Osteoblast (primary cell): ENCODE measurements at regions not wholly inside any gene's neighbourhood (a gene's known extent, or its start where the extent isn't known, plus 50 kb on each side); places are given as distances from the start of the nearest gene placed in this dataset.

Experiments
- DNase-seq: peaks from one replicate; pipeline ENCODE4 v3.0.0; 2011; ENCODE audit warnings: low spot score, mixed read lengths; ENCODE audit not compliant: insufficient read length; ENCODE audit errors: missing footprints
- H2AFZ ChIP-seq: 2 replicates; pipeline ENCODE4 v1.6.0; 2011; ENCODE audit warnings: mild to moderate bottlenecking, low read length
- H3K27ac ChIP-seq: 2 replicates; pipeline ENCODE4 v1.5.1; 2011; ENCODE audit warnings: mild to moderate bottlenecking, low read depth, low read length, moderate library complexity
- H3K27me3 ChIP-seq: 2 replicates; pipeline ENCODE4 v1.6.0; 2012; ENCODE audit warnings: mild to moderate bottlenecking, control low read depth, inconsistent platforms, low read length, moderate library complexity; ENCODE audit not compliant: insufficient read depth
- H3K36me3 ChIP-seq: 2 replicates; pipeline ENCODE4 v1.5.1; 2011; ENCODE audit warnings: mild to moderate bottlenecking, low read length, control low read depth, moderate library complexity; ENCODE audit not compliant: insufficient read depth
- H3K4me1 ChIP-seq: 2 replicates; pipeline ENCODE4 v1.5.1; 2011; ENCODE audit warnings: mild to moderate bottlenecking, low read length, control low read depth, moderate library complexity; ENCODE audit not compliant: insufficient read depth
- H3K4me2 ChIP-seq: 2 replicates; pipeline ENCODE4 v1.6.0; 2011; ENCODE audit warnings: mild to moderate bottlenecking, low read length; ENCODE audit not compliant: insufficient read depth
- H3K4me3 ChIP-seq: fragments of 200-600 bp; sonication (generic); 3 replicates; pipeline ENCODE4 v1.5.1; 2012; ENCODE audit warnings: mild to moderate bottlenecking, low read length, inconsistent platforms; ENCODE audit not compliant: insufficient read depth
- H3K79me2 ChIP-seq: 2 replicates; pipeline ENCODE4 v1.6.0; 2012; ENCODE audit warnings: mild to moderate bottlenecking, low read length, control low read depth, inconsistent platforms; ENCODE audit not compliant: insufficient read depth
- H3K9me3 ChIP-seq: 2 replicates; pipeline ENCODE4 v1.5.1; 2011; ENCODE audit warnings: low read depth, low read length, control low read depth
- H4K20me1 ChIP-seq: 2 replicates; pipeline ENCODE4 v1.6.0; 2012; ENCODE audit warnings: mild to moderate bottlenecking, low read length, control low read depth; ENCODE audit not compliant: insufficient read depth
- TF ChIP-seq, protein P1 (sequence below): IDR thresholded peaks from 2 replicates; pipeline ENCODE4 v1.5.1; 2011; ENCODE audit warnings: mild to moderate bottlenecking, low read depth, low read length, moderate library complexity; ENCODE audit errors: extremely low read depth

DNA sequence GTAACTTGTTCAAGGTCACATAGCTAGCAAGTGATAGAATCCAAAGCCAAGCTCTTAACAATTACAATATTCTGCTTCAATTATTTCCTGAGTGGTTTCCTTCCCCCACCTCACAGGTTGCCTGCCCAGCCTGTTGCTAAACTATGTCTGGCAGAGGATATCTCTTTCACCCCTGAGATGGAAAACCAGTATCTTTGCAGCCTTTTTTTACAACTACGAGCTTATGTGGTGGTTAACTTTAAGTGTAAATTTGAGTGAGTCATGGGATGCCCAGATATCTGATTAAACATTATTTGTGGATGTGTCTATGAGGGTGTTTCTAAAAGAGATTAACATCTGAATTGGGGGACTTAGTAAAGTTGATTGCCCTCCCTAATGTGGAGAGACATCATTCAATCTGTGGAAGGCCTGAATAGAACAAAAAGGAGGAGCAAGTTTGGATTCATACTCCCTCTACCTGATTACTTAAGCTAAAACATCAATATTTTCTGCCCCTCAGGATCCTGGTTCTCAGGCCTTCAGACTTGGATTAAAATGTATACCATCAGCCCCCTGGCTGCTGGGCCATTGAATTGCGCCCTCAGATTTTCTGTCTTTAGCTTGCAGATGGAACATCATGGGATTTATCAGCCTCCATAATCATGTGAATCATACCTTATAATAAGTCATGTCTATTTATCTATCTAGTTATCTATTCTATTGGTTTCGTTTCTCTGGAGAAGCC is 911.9 kb downstream of the METTL15 start:
- H3K79me2 ChIP-seq = no peaks in the 10 kb centered on the region
- H3K27me3 ChIP-seq = no peaks in the 10 kb centered on the region
- H3K9me3 ChIP-seq = no peaks in the 10 kb centered on the region
- no peaks in the 10 kb centered on the region for H4K20me1 ChIP-seq
- TF ChIP-seq, protein P1, sequence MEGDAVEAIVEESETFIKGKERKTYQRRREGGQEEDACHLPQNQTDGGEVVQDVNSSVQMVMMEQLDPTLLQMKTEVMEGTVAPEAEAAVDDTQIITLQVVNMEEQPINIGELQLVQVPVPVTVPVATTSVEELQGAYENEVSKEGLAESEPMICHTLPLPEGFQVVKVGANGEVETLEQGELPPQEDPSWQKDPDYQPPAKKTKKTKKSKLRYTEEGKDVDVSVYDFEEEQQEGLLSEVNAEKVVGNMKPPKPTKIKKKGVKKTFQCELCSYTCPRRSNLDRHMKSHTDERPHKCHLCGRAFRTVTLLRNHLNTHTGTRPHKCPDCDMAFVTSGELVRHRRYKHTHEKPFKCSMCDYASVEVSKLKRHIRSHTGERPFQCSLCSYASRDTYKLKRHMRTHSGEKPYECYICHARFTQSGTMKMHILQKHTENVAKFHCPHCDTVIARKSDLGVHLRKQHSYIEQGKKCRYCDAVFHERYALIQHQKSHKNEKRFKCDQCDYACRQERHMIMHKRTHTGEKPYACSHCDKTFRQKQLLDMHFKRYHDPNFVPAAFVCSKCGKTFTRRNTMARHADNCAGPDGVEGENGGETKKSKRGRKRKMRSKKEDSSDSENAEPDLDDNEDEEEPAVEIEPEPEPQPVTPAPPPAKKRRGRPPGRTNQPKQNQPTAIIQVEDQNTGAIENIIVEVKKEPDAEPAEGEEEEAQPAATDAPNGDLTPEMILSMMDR = peak; percentile 47
- DNase-seq = no peak
- no peak overlapping the region for H2AFZ ChIP-seq
- peak overlapping the region; percentile 68 for H3K27ac ChIP-seq
- H3K4me1 ChIP-seq = peaks cover 22% of the 10 kb centered on the region
- H3K4me2 ChIP-seq = no peak overlapping the region
- H3K36me3 ChIP-seq = no peaks in the 10 kb centered on the region
- no peak overlapping the region for H3K4me3 ChIP-seq

GRCh38 chr11:29018631-29019030 is 910.4 kb downstream of the METTL15 start:
- Histone ChIP-seq H2AFZ (no peak overlapping the region), H4K20me1 (no peaks in the 10 kb centered on the region), H3K27ac (peak overlapping the region; percentile 68)

DNA sequence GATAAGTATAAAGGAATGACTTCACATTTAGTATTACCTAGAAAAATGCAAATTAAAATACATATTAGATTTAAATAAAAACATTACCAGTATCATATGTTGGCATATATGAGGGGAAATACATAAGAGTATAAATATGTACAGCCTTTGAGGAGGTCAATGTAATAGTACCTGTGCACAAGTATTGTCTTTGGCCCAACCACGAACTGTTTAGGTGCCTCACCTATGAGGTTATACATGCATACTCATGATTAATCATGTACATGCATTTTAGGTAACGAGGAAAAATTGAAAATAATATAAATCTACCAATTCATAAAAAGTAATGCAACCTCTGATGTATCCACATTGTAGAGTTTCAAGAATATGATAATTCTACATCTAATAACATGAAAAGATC is 909.8 kb downstream of the METTL15 start:
- DNase-seq = no peak
- no peaks in the 10 kb centered on the region for H3K79me2 ChIP-seq
- H3K9me3 ChIP-seq = no peaks in the 10 kb centered on the region
- H3K36me3 ChIP-seq = no peaks in the 10 kb centered on the region
- no peak overlapping the region for H3K4me3 ChIP-seq
- no peak overlapping the region for H3K27ac ChIP-seq
- peaks cover 18% of the 10 kb centered on the region for H3K4me1 ChIP-seq
- no peak overlapping the region for H3K4me2 ChIP-seq
- TF ChIP-seq, protein P1 = no peak
- no peaks in the 10 kb centered on the region for H3K27me3 ChIP-seq
- H2AFZ ChIP-seq = no peak overlapping the region
- no peaks in the 10 kb centered on the region for H4K20me1 ChIP-seq

More at GRCh38 chr11:29018631-29019030, 910.4 kb downstream of the METTL15 start:
- Histone ChIP-seq H3K27me3 (no peaks in the 10 kb centered on the region), H3K4me2 (peak overlapping the region; percentile 42), H3K4me1 (peaks cover 18% of the 10 kb centered on the region), H3K9me3 (no peaks in the 10 kb centered on the region), H3K36me3 (no peaks in the 10 kb centered on the region), H3K4me3 (no peak overlapping the region), H3K79me2 (no peaks in the 10 kb centered on the region)
- TF ChIP-seq, protein P1 = no peak
- no peak for DNase-seq

GRCh38 chr11:29012507-29012906 is 904.3 kb downstream of the METTL15 start:
- no peak overlapping the region for H3K4me2 ChIP-seq
- H3K27me3 ChIP-seq = no peaks in the 10 kb centered on the region
- no peak overlapping the region for H3K4me3 ChIP-seq
- no peaks in the 10 kb centered on the region for H3K4me1 ChIP-seq
- TF ChIP-seq, protein P1 = no peak
- H3K9me3 ChIP-seq = no peaks in the 10 kb centered on the region
- no peaks in the 10 kb centered on the region for H4K20me1 ChIP-seq
- no peaks in the 10 kb centered on the region for H3K36me3 ChIP-seq
- no peaks in the 10 kb centered on the region for H3K79me2 ChIP-seq
- H3K27ac ChIP-seq = no peak overlapping the region
- no peak for DNase-seq
- no peak overlapping the region for H2AFZ ChIP-seq
